MM.1S (cell line): ENCODE measurements at regions not wholly inside any gene's neighbourhood (a gene's known extent, or its start where the extent isn't known, plus 50 kb on each side); places are given as distances from the start of the nearest gene placed in this dataset.

Experiments
- CTCF ChIP-seq: fragments of 300-600 bp; sonication (generic); IDR thresholded peaks from 2 replicates; pipeline ENCODE4 v1.5.1; 2016; ENCODE audit warnings: antibody characterized with exemption, low read length, mixed read lengths
- EZH2 ChIP-seq: fragments of 300-600 bp; sonication (generic); optimal IDR thresholded peaks from 2 replicates; pipeline ENCODE3; 2017; ENCODE audit warnings: low read depth, mild to moderate bottlenecking, antibody characterized with exemption, low read length, mixed read lengths

- TF ChIP-seq CTCF (no peak), EZH2 (no peak)
Observed at GRCh38 chr5:34582371-34582770, 73.8 kb upstream of the RAI14 start.
